Umbilical cord (tissue), 1 donor: ENCODE measurements at regions not wholly inside any gene's neighbourhood (a gene's known extent, or its start where the extent isn't known, plus 50 kb on each side); places are given as distances from the start of the nearest gene placed in this dataset.

Experiments
- DNase-seq: peaks from one replicate; pipeline ENCODE4 v3.0.0-alpha.2; 2015; ENCODE audit warnings: low spot score

DNA sequence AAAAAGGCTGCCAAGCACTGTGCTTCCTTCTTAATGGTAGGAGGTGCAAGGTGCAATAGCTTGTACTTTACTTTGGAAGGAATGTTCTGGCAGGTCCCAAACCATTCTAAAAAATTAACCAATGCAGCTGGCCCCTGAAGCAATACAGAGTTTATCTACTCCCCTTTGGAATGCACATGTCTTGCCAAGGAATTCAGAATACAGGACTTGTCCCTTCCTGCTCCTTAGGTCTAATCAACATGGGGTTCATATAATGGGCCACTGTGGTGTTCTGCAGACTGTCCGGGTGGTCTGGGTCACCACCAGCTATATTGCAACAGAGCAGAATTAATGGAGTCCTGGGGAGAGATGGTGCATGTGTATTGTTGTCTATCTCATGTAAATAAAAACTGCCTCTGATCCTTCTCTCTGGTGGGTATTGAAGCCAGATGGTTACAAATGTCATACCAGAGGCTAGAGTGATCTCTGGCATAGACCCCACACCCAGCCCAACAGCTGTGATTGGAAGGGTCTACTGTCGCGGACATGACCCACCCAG lies 112.8 kb downstream of the RIPK4 start:
- peak; percentile 60 for DNase-seq

DNA sequence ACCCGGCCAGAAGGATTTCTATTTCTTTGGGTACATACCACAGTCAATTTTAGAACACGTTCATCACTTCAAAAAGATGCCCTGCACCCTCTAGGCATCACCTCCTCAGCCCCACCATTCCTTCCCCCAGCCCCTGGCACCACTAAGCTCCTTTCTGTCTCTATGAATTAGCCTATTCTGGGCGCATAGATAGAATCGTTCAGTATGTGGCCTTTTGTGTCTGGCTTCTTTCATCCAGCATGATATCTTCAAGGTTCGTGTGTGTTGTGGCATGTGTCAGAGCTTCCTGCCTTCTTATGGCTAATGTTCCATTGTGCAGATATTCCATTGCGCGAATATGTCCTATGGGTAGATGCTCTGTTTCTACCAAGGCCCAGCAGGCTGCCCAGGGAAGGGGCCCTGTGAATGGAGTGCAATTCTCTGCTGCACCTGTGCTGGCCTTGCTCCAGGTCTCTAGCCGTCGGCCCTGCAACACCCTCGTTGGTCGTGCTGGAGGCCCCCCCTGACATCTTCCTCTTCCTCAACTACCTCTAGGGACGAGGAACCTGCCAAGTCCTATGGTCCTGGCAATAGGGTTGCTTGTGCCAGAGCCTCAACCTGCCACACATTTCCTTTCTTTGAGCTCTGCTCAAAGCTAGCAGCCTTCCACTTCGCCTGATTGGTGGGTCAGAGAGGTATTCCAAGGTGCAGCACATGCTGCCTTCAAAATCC lies 113.5 kb downstream of the RIPK4 start:
- no peak for DNase-seq

DNA sequence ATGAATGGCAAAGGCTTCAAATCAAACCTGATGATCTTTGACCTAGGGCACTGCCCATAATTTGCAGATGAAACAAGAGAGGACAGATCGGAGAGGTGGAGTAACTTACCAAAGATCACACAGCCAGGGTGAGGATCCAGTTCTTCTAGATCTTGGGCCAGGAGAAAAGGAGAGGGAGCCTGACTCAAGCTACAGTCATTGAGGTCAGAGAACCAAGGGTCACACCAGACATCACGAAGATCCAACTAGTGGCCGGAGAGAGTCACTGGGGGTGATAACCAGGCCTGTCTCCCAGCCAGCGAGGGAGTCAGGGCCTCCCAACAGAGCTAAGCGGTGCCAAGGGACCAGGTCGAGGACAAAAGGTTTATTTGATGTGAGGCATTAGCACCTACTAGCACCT lies 115.0 kb downstream of the RIPK4 start:
- no peak for DNase-seq

GRCh38 chr21:41651406-41651805 lies 115.4 kb downstream of the RIPK4 start:
- no peak for DNase-seq

GRCh38 chr21:41650526-41651145 lies 116.2 kb downstream of the RIPK4 start:
- DNase-seq = no peak

- peak; percentile 85 for DNase-seq
Observed at GRCh38 chr21:41648591-41649031, 118.2 kb downstream of the RIPK4 start.

- no peak for DNase-seq
Observed at GRCh38 chr21:41647806-41648561, 118.9 kb downstream of the RIPK4 start.

GRCh38 chr21:41643246-41643966 lies 123.4 kb downstream of the RIPK4 start:
- DNase-seq = no peak

GRCh38 chr21:41641821-41642701 lies 124.8 kb downstream of the RIPK4 start:
- peak; percentile 92 for DNase-seq

GRCh38 chr21:41641510-41641815 lies 125.4 kb downstream of the RIPK4 start:
- DNase-seq = no peak

DNA sequence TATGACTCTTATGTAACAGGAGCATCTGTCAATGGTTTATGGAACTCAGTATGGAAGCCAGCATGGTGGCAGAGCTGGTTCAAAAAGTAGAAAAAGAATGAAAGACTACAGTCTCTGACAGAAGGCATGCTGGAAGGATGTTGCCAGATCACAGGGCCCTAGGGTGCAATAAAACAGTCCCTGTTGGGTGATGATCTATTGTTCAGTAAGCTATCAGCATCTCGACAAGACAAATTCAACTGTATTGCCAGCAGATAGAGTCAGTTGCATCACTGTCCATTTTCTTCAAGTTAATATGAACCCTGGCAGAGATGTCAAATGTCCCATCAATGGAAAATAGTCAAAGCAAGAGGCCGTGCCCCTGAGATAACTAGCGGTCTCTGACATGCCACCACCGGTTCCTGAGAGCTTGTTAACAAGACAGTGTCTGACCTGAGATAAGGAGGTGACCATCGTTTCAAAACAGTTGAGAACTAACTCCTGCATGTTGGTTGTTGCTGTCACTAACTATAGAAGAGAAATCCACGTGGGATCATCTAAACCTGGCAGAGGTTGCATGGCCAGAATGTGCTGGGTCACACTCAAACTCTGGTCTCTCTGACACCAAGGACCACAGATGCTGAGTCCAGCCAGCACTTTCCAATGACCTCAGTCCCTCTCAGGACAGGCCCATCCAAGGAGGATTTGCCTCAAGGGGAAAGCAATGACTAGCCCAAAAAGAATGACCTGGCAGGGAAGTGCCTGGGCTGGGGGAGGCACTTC lies 125.9 kb downstream of the RIPK4 start:
- DNase-seq = no peak

- DNase-seq = no peak
Observed at GRCh38 chr21:41639766-41640165, 127.1 kb downstream of the RIPK4 start.

DNA sequence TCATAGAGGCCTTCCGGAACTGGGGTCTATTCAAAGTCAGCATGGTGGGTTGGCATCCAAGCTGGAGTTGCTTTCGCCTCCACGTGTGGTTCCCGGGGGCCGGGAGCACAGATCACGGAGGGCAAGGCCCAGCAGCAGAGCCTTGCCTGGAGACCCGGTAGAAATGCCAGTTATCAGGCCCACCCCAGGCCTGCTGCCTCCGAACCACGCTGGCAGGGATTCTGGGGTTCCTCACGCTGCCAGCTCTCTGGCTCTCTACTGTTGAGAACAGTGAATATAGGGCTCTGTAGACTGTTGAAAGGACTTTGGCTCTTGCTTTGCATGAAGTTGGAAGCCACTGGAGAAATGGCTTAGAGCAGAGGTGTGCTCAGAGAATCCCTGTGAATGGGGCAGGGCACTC lies 127.5 kb downstream of the RIPK4 start:
- no peak for DNase-seq

DNA sequence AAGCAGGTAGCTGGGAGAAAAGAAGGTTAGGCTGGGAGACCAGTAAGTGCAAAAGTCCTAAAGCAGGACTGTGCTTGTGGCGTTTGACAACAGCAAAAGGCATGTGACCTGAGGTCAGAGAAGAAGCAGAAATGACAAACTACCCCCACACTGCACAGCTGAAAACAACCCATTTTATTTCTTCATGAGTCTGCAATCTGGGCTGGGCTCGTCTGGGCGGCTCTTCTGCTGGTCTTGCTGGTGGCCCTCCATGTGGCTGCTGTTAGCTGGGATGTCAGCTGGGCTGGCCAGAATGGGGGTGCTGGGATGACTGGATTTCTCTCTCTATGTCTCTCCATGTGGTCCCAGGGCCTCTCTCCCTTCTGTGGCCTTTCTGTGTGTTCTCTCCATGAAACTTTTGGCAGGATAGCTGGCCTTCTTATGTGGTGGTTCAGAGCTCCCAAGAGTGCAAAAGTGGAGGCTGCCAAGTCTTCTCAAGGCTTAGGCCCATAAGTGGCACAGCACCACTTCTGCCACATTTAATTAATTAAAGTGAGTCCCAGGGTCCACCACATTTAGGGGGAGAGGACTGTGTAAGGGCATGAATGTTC lies 128.6 kb downstream of the RIPK4 start:
- DNase-seq = no peak

DNA sequence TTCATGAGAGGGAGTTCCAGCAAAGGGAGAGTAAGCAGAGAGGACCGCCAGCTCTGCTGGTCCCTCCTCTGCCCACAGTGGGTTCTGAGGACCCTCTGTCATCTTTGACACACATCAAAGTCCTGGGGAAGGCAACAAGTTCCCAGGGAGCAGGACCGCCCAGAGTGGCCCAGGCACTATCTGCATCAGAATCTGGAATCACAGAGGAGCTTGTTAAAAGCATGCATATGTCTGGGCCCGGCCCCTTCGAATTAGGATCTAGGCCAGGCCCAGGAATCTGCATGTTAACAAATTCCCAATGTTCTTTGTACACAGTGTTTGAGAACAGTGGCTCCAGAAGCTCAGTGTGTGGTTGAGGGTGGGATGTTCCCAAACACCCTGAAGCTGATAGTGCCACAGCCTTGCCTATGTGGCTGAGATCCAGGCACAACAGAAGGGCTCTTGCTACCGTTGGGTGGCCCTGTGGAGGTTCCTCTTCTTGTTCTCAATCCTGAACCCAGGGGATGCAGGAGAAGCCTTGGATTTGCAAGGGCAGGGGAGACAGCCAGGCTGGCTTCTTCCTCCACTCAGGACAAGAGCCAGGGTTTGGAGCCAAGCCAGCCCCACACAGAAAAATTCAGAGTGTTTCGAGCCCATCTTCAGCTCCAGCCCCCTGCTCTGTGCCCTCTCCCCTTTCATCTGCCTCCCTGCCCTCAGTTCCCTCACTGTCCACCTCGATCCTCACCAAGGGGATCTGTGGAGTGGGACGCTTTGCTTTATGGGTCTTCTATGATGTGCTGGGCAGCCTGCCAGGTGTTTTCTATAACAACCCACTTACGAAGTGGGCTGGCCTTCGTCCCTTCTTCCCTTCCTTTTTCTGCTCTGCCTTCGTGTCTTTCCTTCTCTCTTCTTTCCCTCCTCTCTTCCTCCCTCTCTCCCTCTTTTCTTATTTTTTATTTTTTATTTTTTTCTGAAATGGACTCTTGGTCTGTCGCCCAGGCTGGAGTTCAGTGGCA lies 129.0 kb upstream of the TMPRSS2 start:
- DNase-seq = no peak

DNA sequence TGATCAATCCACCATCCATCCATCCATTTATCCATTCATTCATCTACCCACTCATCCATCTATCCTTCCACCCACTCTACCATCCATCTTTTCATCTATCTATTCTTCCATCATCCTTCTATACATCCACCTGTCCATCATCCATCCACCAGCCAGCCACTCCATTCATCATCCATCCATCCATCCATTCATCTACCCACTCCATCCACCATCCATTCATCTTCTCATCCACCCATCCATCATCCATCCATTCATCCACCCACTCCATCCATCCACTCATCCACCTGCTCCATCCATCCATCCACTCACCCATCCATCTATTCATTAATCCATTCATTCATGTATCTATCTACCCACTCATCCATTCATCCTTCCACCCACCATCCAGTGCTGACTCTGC lies 127.9 kb upstream of the TMPRSS2 start:
- no peak for DNase-seq

GRCh38 chr21:41634858-41635257 lies 126.9 kb upstream of the TMPRSS2 start:
- DNase-seq = no peak

DNA sequence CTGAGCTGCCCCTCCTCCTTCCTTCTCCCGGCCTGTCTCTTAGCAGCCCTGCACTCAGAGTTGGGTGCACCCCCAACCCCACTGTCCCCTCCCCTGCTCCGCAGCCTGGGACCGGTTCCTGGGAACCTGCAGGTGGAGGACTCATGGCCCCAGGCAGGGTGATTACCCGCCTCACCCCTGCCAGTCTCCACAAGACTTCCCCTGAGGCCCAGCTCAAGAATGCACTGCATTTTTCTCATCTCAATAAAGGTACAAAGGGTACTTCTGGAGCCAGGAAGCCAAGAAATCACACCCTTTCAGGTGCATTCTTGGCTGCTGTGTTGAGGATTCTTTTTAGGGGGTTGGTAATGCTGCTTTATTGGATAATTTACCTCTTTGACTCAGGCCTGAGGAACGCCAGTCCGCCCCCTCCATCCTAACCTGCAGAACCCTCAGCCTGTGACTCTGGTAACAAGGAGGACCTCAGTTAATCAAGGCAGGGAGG lies 126.3 kb upstream of the TMPRSS2 start:
- DNase-seq = peak; percentile 69
